Rectal smooth muscle tissue (tissue), 1 donor: ENCODE measurements at regions not wholly inside any gene's neighbourhood (a gene's known extent, or its start where the extent isn't known, plus 50 kb on each side); places are given as distances from the start of the nearest gene placed in this dataset.

Source experiments
- H3K27ac ChIP-seq: one replicate; pipeline ENCODE4 v1.7.0; 2013; ENCODE audit warnings: low read depth, low read length, inconsistent platforms
- H3K27me3 ChIP-seq: one replicate; pipeline ENCODE4 v1.7.0; 2013; ENCODE audit warnings: low read length; ENCODE audit not compliant: control insufficient read depth, insufficient read depth
- H3K36me3 ChIP-seq: one replicate; pipeline ENCODE4 v1.7.0; 2013; ENCODE audit warnings: low read length; ENCODE audit not compliant: control insufficient read depth, insufficient read depth
- H3K4me1 ChIP-seq: one replicate; pipeline ENCODE4 v1.7.0; 2013; ENCODE audit warnings: low read length; ENCODE audit not compliant: control insufficient read depth, insufficient read depth
- H3K4me3 ChIP-seq: one replicate; pipeline ENCODE4 v1.7.0; 2013; ENCODE audit warnings: low read length
- H3K9ac ChIP-seq: one replicate; pipeline ENCODE4 v1.7.0; 2013; ENCODE audit warnings: low read length

GRCh38 chr13:90413548-90413947 is 933.9 kb upstream of the MIR17HG start:
- Histone ChIP-seq H3K36me3 (no peaks in the 10 kb centered on the region), H3K4me1 (no peaks in the 10 kb centered on the region), H3K4me3 (no peak overlapping the region), H3K9ac (no peak overlapping the region), H3K27me3 (no peaks in the 10 kb centered on the region), H3K27ac (no peak overlapping the region)

- Histone ChIP-seq H3K4me3 (no peak overlapping the region), H3K4me1 (no peaks in the 10 kb centered on the region), H3K36me3 (no peaks in the 10 kb centered on the region), H3K27me3 (no peaks in the 10 kb centered on the region), H3K27ac (no peak overlapping the region), H3K9ac (no peak overlapping the region)
Measured at GRCh38 chr13:90414691-90415596, 932.5 kb upstream of the MIR17HG start.

- Histone ChIP-seq H3K4me3 (no peak overlapping the region), H3K27ac (no peak overlapping the region), H3K4me1 (no peaks in the 10 kb centered on the region), H3K36me3 (no peaks in the 10 kb centered on the region), H3K9ac (no peak overlapping the region), H3K27me3 (no peaks in the 10 kb centered on the region)
Measured at GRCh38 chr13:90415902-90416301, 931.6 kb upstream of the MIR17HG start.

GRCh38 chr13:90416519-90416918 is 931.0 kb upstream of the MIR17HG start:
- Histone ChIP-seq H3K4me3 (no peak overlapping the region), H3K36me3 (no peaks in the 10 kb centered on the region), H3K4me1 (no peaks in the 10 kb centered on the region), H3K27me3 (no peaks in the 10 kb centered on the region), H3K9ac (no peak overlapping the region), H3K27ac (no peak overlapping the region)

- H3K27ac ChIP-seq: no peak overlapping the region
- H3K4me1 ChIP-seq: no peaks in the 10 kb centered on the region
- no peak overlapping the region for H3K9ac ChIP-seq
- H3K36me3 ChIP-seq: no peaks in the 10 kb centered on the region
- no peaks in the 10 kb centered on the region for H3K27me3 ChIP-seq
- no peak overlapping the region for H3K4me3 ChIP-seq
Measured at GRCh38 chr13:90416938-90417337, 930.5 kb upstream of the MIR17HG start.

GRCh38 chr13:90420683-90421082 is 926.8 kb upstream of the MIR17HG start:
- Histone ChIP-seq H3K36me3 (no peaks in the 10 kb centered on the region), H3K27me3 (no peaks in the 10 kb centered on the region), H3K4me3 (no peak overlapping the region), H3K4me1 (no peaks in the 10 kb centered on the region), H3K9ac (no peak overlapping the region), H3K27ac (no peak overlapping the region)

GRCh38 chr13:90427322-90428272 is 919.9 kb upstream of the MIR17HG start:
- H3K4me1 ChIP-seq: no peaks in the 10 kb centered on the region
- H3K27ac ChIP-seq: no peak overlapping the region
- no peak overlapping the region for H3K4me3 ChIP-seq
- no peaks in the 10 kb centered on the region for H3K36me3 ChIP-seq
- no peak overlapping the region for H3K9ac ChIP-seq
- H3K27me3 ChIP-seq: no peaks in the 10 kb centered on the region

- Histone ChIP-seq H3K27ac (no peak overlapping the region), H3K27me3 (no peaks in the 10 kb centered on the region), H3K4me1 (no peaks in the 10 kb centered on the region), H3K4me3 (no peak overlapping the region), H3K9ac (no peak overlapping the region), H3K36me3 (no peaks in the 10 kb centered on the region)
Measured at GRCh38 chr13:90428522-90429210, 918.8 kb upstream of the MIR17HG start.

- H3K9ac ChIP-seq: no peak overlapping the region
- H3K4me3 ChIP-seq: no peak overlapping the region
- no peaks in the 10 kb centered on the region for H3K36me3 ChIP-seq
- H3K27me3 ChIP-seq: no peaks in the 10 kb centered on the region
- H3K4me1 ChIP-seq: no peaks in the 10 kb centered on the region
- H3K27ac ChIP-seq: no peak overlapping the region
Measured at GRCh38 chr13:90430127-90430526, 917.4 kb upstream of the MIR17HG start.

GRCh38 chr13:90436697-90437096 is 910.8 kb upstream of the MIR17HG start:
- Histone ChIP-seq H3K27ac (no peak overlapping the region), H3K36me3 (no peaks in the 10 kb centered on the region), H3K27me3 (no peaks in the 10 kb centered on the region), H3K4me1 (no peaks in the 10 kb centered on the region), H3K9ac (no peak overlapping the region), H3K4me3 (no peak overlapping the region)

- H3K27me3 ChIP-seq: no peaks in the 10 kb centered on the region
- no peak overlapping the region for H3K4me3 ChIP-seq
- no peak overlapping the region for H3K9ac ChIP-seq
- no peak overlapping the region for H3K27ac ChIP-seq
- H3K36me3 ChIP-seq: no peaks in the 10 kb centered on the region
- H3K4me1 ChIP-seq: no peaks in the 10 kb centered on the region
Measured at GRCh38 chr13:90438576-90438975, 908.9 kb upstream of the MIR17HG start.

- no peaks in the 10 kb centered on the region for H3K27me3 ChIP-seq
- no peaks in the 10 kb centered on the region for H3K4me1 ChIP-seq
- no peaks in the 10 kb centered on the region for H3K36me3 ChIP-seq
- H3K27ac ChIP-seq: no peak overlapping the region
- H3K4me3 ChIP-seq: no peak overlapping the region
- no peak overlapping the region for H3K9ac ChIP-seq
Measured at GRCh38 chr13:90443268-90443667, 904.2 kb upstream of the MIR17HG start.
